IMR-90 (cell line): ENCODE measurements at regions not wholly inside any gene's neighbourhood (a gene's known extent, or its start where the extent isn't known, plus 50 kb on each side); places are given as distances from the start of the nearest gene placed in this dataset.

Experiments used
- ATAC-seq: fragments of 200-7000 bp; cut with Tn5 transposase; 2 replicates; pipeline ENCODE4 v1.9.1; 2020; ENCODE audit warnings: low read depth, mild to moderate bottlenecking, moderate library complexity
- BruUV-seq: library from RNA; stranded (reverse); fragments of 400-500 nt; replicated peaks from 2 replicates; lab custom pipeline; 2021; lab: Mats Ljungman, UMichigan
- CTCF ChIA-PET: fragments of 300-600 bp; formaldehyde crosslinking; extraction: SDS; loops from one replicate; lab custom pipeline; 2021; ENCODE audit warnings: antibody characterized with exemption; lab: Yijun Ruan, JAX
- POLR2A ChIA-PET: fragments of 300-600 bp; sonication (Branson Sonifier 250); formaldehyde crosslinking; loops from one replicate; lab custom pipeline; 2022; ENCODE audit warnings: antibody characterized with exemption; ENCODE audit not compliant: unreplicated experiment; lab: Charles Lee
- DNase-seq: peaks from one replicate; pipeline ENCODE4 v3.0.0; 2013
- H2AFZ ChIP-seq: replicated peaks from 2 replicates; pipeline ENCODE3; 2013; ENCODE audit warnings: low read length, mild to moderate bottlenecking; ENCODE audit not compliant: poor library complexity
- H2AK5ac ChIP-seq: 2 replicates; pipeline ENCODE4 v1.6.1; 2013; ENCODE audit warnings: low read depth, low read length, inconsistent platforms
- H2AK9ac ChIP-seq: replicated peaks from 2 replicates; pipeline ENCODE3; 2013; ENCODE audit warnings: mild to moderate bottlenecking, low read depth, low read length, moderate library complexity; ENCODE audit not compliant: poor library complexity
- H2BK120ac ChIP-seq: 2 replicates; pipeline ENCODE4 v1.6.1; 2013; ENCODE audit warnings: low read depth, low read length, inconsistent platforms
- H2BK15ac ChIP-seq: 3 replicates; pipeline ENCODE4 v1.6.1; 2013; ENCODE audit warnings: low read depth, low read length, inconsistent platforms
- H2BK20ac ChIP-seq: 2 replicates; pipeline ENCODE4 v1.6.1; 2013; ENCODE audit warnings: low read depth, mild to moderate bottlenecking, inconsistent platforms, low read length, moderate library complexity
- H2BK5ac ChIP-seq: 2 replicates; pipeline ENCODE4 v1.6.1; 2013; ENCODE audit warnings: mild to moderate bottlenecking, low read depth, low read length, inconsistent platforms; ENCODE audit not compliant: poor library complexity, severe bottlenecking
- H3K14ac ChIP-seq: replicated peaks from 2 replicates; pipeline ENCODE4 v1.6.1; 2013; ENCODE audit warnings: low read depth, low read length, inconsistent platforms
- H3K18ac ChIP-seq: 2 replicates; pipeline ENCODE4 v1.6.1; 2013; ENCODE audit warnings: low read depth, low read length, control low read depth
- H3K23ac ChIP-seq: 2 replicates; pipeline ENCODE4 v1.6.1; 2013; ENCODE audit warnings: low read depth, low read length, inconsistent platforms
- H3K27ac ChIP-seq: 2 replicates; pipeline ENCODE4 v1.5.1; 2013; ENCODE audit warnings: mild to moderate bottlenecking, control low read depth, low read length; ENCODE audit not compliant: insufficient read depth
- H3K27me3 ChIP-seq: 2 replicates; pipeline ENCODE4 v1.6.1; 2013; ENCODE audit warnings: low read length; ENCODE audit not compliant: control insufficient read depth, insufficient read depth
- H3K36me3 ChIP-seq: 2 replicates; pipeline ENCODE4 v1.6.1; 2013; ENCODE audit warnings: low read length, mixed read lengths; ENCODE audit not compliant: control insufficient read depth, insufficient read depth
- H3K4ac ChIP-seq: 2 replicates; pipeline ENCODE4 v1.6.1; 2013; ENCODE audit warnings: low read depth, low read length, inconsistent platforms
- H3K4me1 ChIP-seq: 2 replicates; pipeline ENCODE4 v1.6.1; 2013; ENCODE audit warnings: low read length, mixed read lengths; ENCODE audit not compliant: control insufficient read depth, insufficient read depth
- H3K4me2 ChIP-seq: 2 replicates; pipeline ENCODE4 v1.6.1; 2013; ENCODE audit warnings: low read depth, mild to moderate bottlenecking, control low read depth, low read length, moderate library complexity
- H3K4me3 ChIP-seq: 2 replicates; pipeline ENCODE4 v1.5.1; 2013; ENCODE audit warnings: low read depth, mild to moderate bottlenecking, control low read depth, low read length, moderate library complexity; ENCODE audit not compliant: insufficient read depth
- H3K56ac ChIP-seq: 2 replicates; pipeline ENCODE4 v1.6.1; 2013; ENCODE audit warnings: low read length, inconsistent platforms; ENCODE audit not compliant: insufficient read depth; ENCODE audit errors: extremely low read depth
- H3K79me1 ChIP-seq, 2 experiments: 2 replicates each; pipeline ENCODE4 v1.6.1; 2013; ENCODE audit warnings: low read length in 2 of 2, inconsistent platforms in 1 of 2, low read depth in 1 of 2
- H3K9ac ChIP-seq: 2 replicates; pipeline ENCODE4 v1.6.1; 2013; ENCODE audit warnings: low read depth, low read length, control low read depth
- H3K9me1 ChIP-seq: 2 replicates; pipeline ENCODE4 v1.6.1; 2013; ENCODE audit warnings: low read length, inconsistent platforms; ENCODE audit not compliant: insufficient read depth
- H3K9me3 ChIP-seq: 2 replicates; pipeline ENCODE4 v1.6.1; 2013; ENCODE audit warnings: low read length; ENCODE audit not compliant: control insufficient read depth, insufficient read depth
- H4K20me1 ChIP-seq: 2 replicates; pipeline ENCODE4 v1.6.1; 2013; ENCODE audit warnings: low read length, inconsistent platforms; ENCODE audit not compliant: insufficient read depth
- H4K5ac ChIP-seq: 2 replicates; pipeline ENCODE4 v1.6.1; 2013; ENCODE audit warnings: mild to moderate bottlenecking, low read depth, low read length, control low read depth
- H4K8ac ChIP-seq, 2 experiments: 2 replicates each; pipeline ENCODE4 v1.6.1; 2013; ENCODE audit warnings: low read depth in 2 of 2, low read length in 2 of 2, control low read depth in 1 of 2, inconsistent platforms in 1 of 2
- H4K91ac ChIP-seq: 2 replicates; pipeline ENCODE4 v1.6.1; 2013; ENCODE audit warnings: low read depth, low read length, inconsistent platforms; ENCODE audit not compliant: insufficient read depth
- BHLHE40 ChIP-seq: fragments of 150-350 bp; IDR thresholded peaks from 2 replicates; pipeline ENCODE4 v1.6.1; 2016; ENCODE audit warnings: mild to moderate bottlenecking, low read depth, low read length
- CEBPB ChIP-seq: IDR thresholded peaks from 2 replicates; pipeline ENCODE4 v1.6.1; 2012; ENCODE audit warnings: low read depth, low read length, improper control_type of control experiment
- CHD1 ChIP-seq: IDR thresholded peaks from 2 replicates; pipeline ENCODE4 v1.6.1; 2012; ENCODE audit warnings: low read depth, low read length, improper control_type of control experiment
- ELK1 ChIP-seq: fragments of 150-350 bp; IDR thresholded peaks from 2 replicates; pipeline ENCODE4 v1.6.1; 2016; ENCODE audit warnings: low read depth, mild to moderate bottlenecking, low read length, moderate library complexity, borderline replicate concordance
- FOS ChIP-seq: fragments of 150-350 bp; IDR thresholded peaks from 2 replicates; pipeline ENCODE4 v1.6.1; 2016; ENCODE audit warnings: low read depth, low read length
- MAFK ChIP-seq: IDR thresholded peaks from 2 replicates; pipeline ENCODE4 v1.6.1; 2012; ENCODE audit warnings: low read depth, low read length, improper control_type of control experiment
- MAZ ChIP-seq: IDR thresholded peaks from 2 replicates; pipeline ENCODE4 v1.6.1; 2012; ENCODE audit warnings: low read depth, mild to moderate bottlenecking, low read length, improper control_type of control experiment, moderate library complexity, borderline replicate concordance
- MXI1 ChIP-seq: IDR thresholded peaks from 2 replicates; pipeline ENCODE4 v1.6.1; 2012; ENCODE audit warnings: low read depth, mild to moderate bottlenecking, low read length, moderate library complexity, borderline replicate concordance
- NFE2L2 ChIP-seq: fragments of 150-350 bp; IDR thresholded peaks from 2 replicates; pipeline ENCODE4 v1.6.1; 2016; ENCODE audit warnings: low read depth, mild to moderate bottlenecking, low read length
- POLR2A ChIP-seq: IDR thresholded peaks from 2 replicates; pipeline ENCODE4 v1.6.1; 2012; ENCODE audit warnings: mild to moderate bottlenecking, low read depth, low read length
- RAD21 ChIP-seq: IDR thresholded peaks from 2 replicates; pipeline ENCODE4 v1.6.1; 2012; ENCODE audit warnings: low read length, improper control_type of control experiment
- RCOR1 ChIP-seq: IDR thresholded peaks from 2 replicates; pipeline ENCODE4 v1.6.1; 2012; ENCODE audit warnings: mild to moderate bottlenecking, low read length, improper control_type of control experiment; ENCODE audit not compliant: insufficient replicate concordance
- RFX5 ChIP-seq: IDR thresholded peaks from 2 replicates; pipeline ENCODE4 v1.8.0; 2012; ENCODE audit warnings: low read depth, mild to moderate bottlenecking, low read length, moderate library complexity
- SMC3 ChIP-seq: fragments of 150-350 bp; IDR thresholded peaks from 2 replicates; pipeline ENCODE4 v1.6.1; 2016; ENCODE audit warnings: low read depth, mild to moderate bottlenecking, antibody characterized with exemption, low read length, moderate library complexity
- dilution Hi-C: fragments of 300-500 bp; cut with HindIII; formaldehyde crosslinking; loops from one replicate; pipeline ENCODE4 v1.14.3; 2018; ENCODE audit warnings: low sequenced_read_pairs; ENCODE audit not compliant: unreplicated experiment
- in situ Hi-C: fragments of 300-500 bp; cut with MboI; formaldehyde crosslinking; loops from 3 replicates; pipeline ENCODE4 v1.14.3; 2019; ENCODE audit warnings: low sequenced_read_pairs, inconsistent platforms, mixed read lengths
- intact Hi-C: fragments of 100-400 bp; cut with micrococcal nuclease; formaldehyde crosslinking; loops from 2 replicates; pipeline ENCODE4 v1.10.0; 2022
- TF ChIP-seq, protein P1 (sequence below): fragments of 150-350 bp; IDR thresholded peaks from 2 replicates; pipeline ENCODE4 v1.6.1; 2017; ENCODE audit warnings: mild to moderate bottlenecking, antibody characterized with exemption, low read length, low read depth
- TF ChIP-seq, protein P2 (sequence below): conservative IDR thresholded peaks from 2 replicates; pipeline ENCODE4 v1.5.1; 2012; ENCODE audit warnings: mild to moderate bottlenecking, low read depth, low read length, improper control_type of control experiment

- H2BK120ac ChIP-seq, result no peak overlapping the region
- H2AFZ ChIP-seq, result no peak overlapping the region
- no peak overlapping the region for H2BK5ac ChIP-seq
- H4K20me1 ChIP-seq, result no peaks in the 10 kb centered on the region
- DNase-seq (no peak), ATAC-seq (no peak)
- H2BK20ac ChIP-seq, result no peak overlapping the region
- no peak overlapping the region for H3K27ac ChIP-seq
- H3K18ac ChIP-seq, result no peak overlapping the region
- H3K4me3 ChIP-seq, result no peak overlapping the region
- POLR2A ChIA-PET, result no interaction called here
- no peak overlapping the region for H4K5ac ChIP-seq
- H3K9me3 ChIP-seq, result peaks cover 2% of the 10 kb centered on the region; the same call in 1 of the 2 replicates
- H3K36me3 ChIP-seq, result no peaks in the 10 kb centered on the region
- no TSS peak for BruUV-seq
- intact Hi-C loops (no loop called here), dilution Hi-C loops (no loop called here), in situ Hi-C loops (loop anchor here (25.0 kb wide), 1 partner anchor 920 kb away; no protein-coding TSS in a partner anchor)
- H3K79me1 ChIP-seq, result no peaks in the 10 kb centered on the region
- H2BK15ac ChIP-seq, result peak overlapping the region; percentile 87; the same call in 1 of the 3 replicates
- H3K4me1 ChIP-seq, result 0 out of 2 replicates have a peak, but pooled peaks cover 2% of the 10 kb centered on the region
- H3K4me2 ChIP-seq, result no peak overlapping the region
- no peak overlapping the region for H2AK9ac ChIP-seq
- H3K27me3 ChIP-seq, result peaks cover 11% of the 10 kb centered on the region
- no peak overlapping the region for H3K23ac ChIP-seq
- no peak overlapping the region; the same call in 1 of the 2 replicates for H2AK5ac ChIP-seq
- H3K4ac ChIP-seq, result no peak overlapping the region
- no peak overlapping the region for H4K91ac ChIP-seq
- H4K8ac ChIP-seq, result no peak overlapping the region
- H3K14ac ChIP-seq, result no peak overlapping the region
- CTCF ChIA-PET, result no interaction called here
- TF ChIP-seq BHLHE40 (no peak), NFE2L2 (no peak), CHD1 (no peak), MXI1 (no peak), RFX5 (no peak), CEBPB (no peak), POLR2A (no peak), ELK1 (no peak), RCOR1 (no peak), FOS (no peak), RAD21 (no peak), MAZ (no peak), MAFK (no peak), SMC3 (no peak)
- TF ChIP-seq, protein P1, sequence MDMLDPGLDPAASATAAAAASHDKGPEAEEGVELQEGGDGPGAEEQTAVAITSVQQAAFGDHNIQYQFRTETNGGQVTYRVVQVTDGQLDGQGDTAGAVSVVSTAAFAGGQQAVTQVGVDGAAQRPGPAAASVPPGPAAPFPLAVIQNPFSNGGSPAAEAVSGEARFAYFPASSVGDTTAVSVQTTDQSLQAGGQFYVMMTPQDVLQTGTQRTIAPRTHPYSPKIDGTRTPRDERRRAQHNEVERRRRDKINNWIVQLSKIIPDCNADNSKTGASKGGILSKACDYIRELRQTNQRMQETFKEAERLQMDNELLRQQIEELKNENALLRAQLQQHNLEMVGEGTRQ, result no peak
- TF ChIP-seq, protein P2, sequence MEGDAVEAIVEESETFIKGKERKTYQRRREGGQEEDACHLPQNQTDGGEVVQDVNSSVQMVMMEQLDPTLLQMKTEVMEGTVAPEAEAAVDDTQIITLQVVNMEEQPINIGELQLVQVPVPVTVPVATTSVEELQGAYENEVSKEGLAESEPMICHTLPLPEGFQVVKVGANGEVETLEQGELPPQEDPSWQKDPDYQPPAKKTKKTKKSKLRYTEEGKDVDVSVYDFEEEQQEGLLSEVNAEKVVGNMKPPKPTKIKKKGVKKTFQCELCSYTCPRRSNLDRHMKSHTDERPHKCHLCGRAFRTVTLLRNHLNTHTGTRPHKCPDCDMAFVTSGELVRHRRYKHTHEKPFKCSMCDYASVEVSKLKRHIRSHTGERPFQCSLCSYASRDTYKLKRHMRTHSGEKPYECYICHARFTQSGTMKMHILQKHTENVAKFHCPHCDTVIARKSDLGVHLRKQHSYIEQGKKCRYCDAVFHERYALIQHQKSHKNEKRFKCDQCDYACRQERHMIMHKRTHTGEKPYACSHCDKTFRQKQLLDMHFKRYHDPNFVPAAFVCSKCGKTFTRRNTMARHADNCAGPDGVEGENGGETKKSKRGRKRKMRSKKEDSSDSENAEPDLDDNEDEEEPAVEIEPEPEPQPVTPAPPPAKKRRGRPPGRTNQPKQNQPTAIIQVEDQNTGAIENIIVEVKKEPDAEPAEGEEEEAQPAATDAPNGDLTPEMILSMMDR, result no peak
- no peak overlapping the region for H3K9ac ChIP-seq
- no peak overlapping the region for H3K56ac ChIP-seq
- H3K9me1 ChIP-seq, result no peaks in the 10 kb centered on the region
Observed at GRCh38 chr4:74631988-74632387, 162.3 kb downstream of the BTC start.
